Mesenchymal stem cell (in vitro differentiated cells and primary cell): ENCODE measurements at regions not wholly inside any gene's neighbourhood (a gene's known extent, or its start where the extent isn't known, plus 50 kb on each side); places are given as distances from the start of the nearest gene placed in this dataset.

ENCODE experiments used
- DNase-seq: peaks from one replicate; pipeline ENCODE4 v3.0.0-alpha.2; 2013
- H2AFZ ChIP-seq: one replicate; pipeline ENCODE4 v1.6.1; 2013; ENCODE audit warnings: low read depth, mild to moderate bottlenecking, control low read depth, inconsistent platforms, low read length, moderate library complexity
- H2AK5ac ChIP-seq: 2 replicates; pipeline ENCODE4 v1.6.1; 2013; ENCODE audit warnings: low read length, moderate library complexity, mild to moderate bottlenecking, inconsistent platforms; ENCODE audit not compliant: severe bottlenecking
- H2BK120ac ChIP-seq: one replicate; pipeline ENCODE4 v1.6.1; 2013; ENCODE audit warnings: low read depth, mild to moderate bottlenecking, inconsistent platforms, low read length, moderate library complexity
- H2BK12ac ChIP-seq, 2 experiments: one replicate each; pipeline ENCODE4 v1.6.1; 2013; ENCODE audit warnings: inconsistent platforms in 2 of 2, low read length in 2 of 2, mild to moderate bottlenecking in 2 of 2, moderate library complexity in 2 of 2, control low read depth in 1 of 2
- H2BK15ac ChIP-seq: one replicate; pipeline ENCODE4 v1.6.1; 2013; ENCODE audit warnings: mild to moderate bottlenecking, low read depth, inconsistent platforms; ENCODE audit not compliant: poor library complexity, severe bottlenecking
- H2BK5ac ChIP-seq: 2 replicates; pipeline ENCODE4 v1.6.1; 2013; ENCODE audit warnings: low read depth, mild to moderate bottlenecking, low read length, control low read depth, inconsistent platforms; ENCODE audit not compliant: poor library complexity, severe bottlenecking
- H3K14ac ChIP-seq, 2 experiments: one replicate each; pipeline ENCODE4 v1.6.1; 2013; ENCODE audit warnings: inconsistent platforms in 2 of 2, low read length in 2 of 2, control low read depth in 1 of 2, mild to moderate bottlenecking in 1 of 2, moderate library complexity in 1 of 2
- H3K18ac ChIP-seq, 2 experiments: one replicate each; pipeline ENCODE4 v1.6.1; 2013; ENCODE audit warnings: inconsistent platforms in 2 of 2, low read length in 2 of 2, control low read depth in 1 of 2, low read depth in 1 of 2, mild to moderate bottlenecking in 1 of 2
- H3K23ac ChIP-seq, 2 experiments: one replicate each; pipeline ENCODE4 v1.6.1; 2013; ENCODE audit warnings: inconsistent platforms in 2 of 2, low read length in 2 of 2, mild to moderate bottlenecking in 2 of 2, moderate library complexity in 2 of 2, control low read depth in 1 of 2
- H3K27ac ChIP-seq: 2 replicates; pipeline ENCODE4 v1.5.1; 2013; ENCODE audit warnings: mild to moderate bottlenecking, moderate library complexity, low read length, control low read depth, inconsistent platforms; ENCODE audit not compliant: poor library complexity, severe bottlenecking
- H3K27me3 ChIP-seq, 2 experiments: 2 replicates each; pipeline versions ENCODE4 v1.6.1 to v1.7.0; 2013; ENCODE audit warnings: low read length in 2 of 2, mild to moderate bottlenecking in 2 of 2, moderate library complexity in 2 of 2, control low read depth in 1 of 2, inconsistent platforms in 1 of 2; ENCODE audit not compliant: control insufficient read depth in 1 of 2, insufficient read depth in 1 of 2
- H3K36me3 ChIP-seq, 2 experiments: 2 replicates each; pipeline versions ENCODE4 v1.6.1 to v1.7.0; 2013; ENCODE audit warnings: low read length in 2 of 2, control low read depth in 1 of 2, inconsistent platforms in 1 of 2, low read depth in 1 of 2, mild to moderate bottlenecking in 1 of 2; ENCODE audit not compliant: insufficient read depth in 2 of 2, control insufficient read depth in 1 of 2
- H3K4ac ChIP-seq, 2 experiments: one replicate each; pipeline ENCODE4 v1.6.1; 2013; ENCODE audit warnings: inconsistent platforms in 2 of 2, low read length in 2 of 2, mild to moderate bottlenecking in 2 of 2, moderate library complexity in 2 of 2, control low read depth in 1 of 2, low read depth in 1 of 2
- H3K4me1 ChIP-seq: 2 replicates; pipeline ENCODE4 v1.6.1; 2013; ENCODE audit warnings: low read depth, low read length, control low read depth; ENCODE audit not compliant: control insufficient read depth, insufficient read depth
- H3K4me2 ChIP-seq: 2 replicates; pipeline ENCODE4 v1.6.1; 2013; ENCODE audit warnings: low read length, mild to moderate bottlenecking, inconsistent platforms; ENCODE audit not compliant: poor library complexity, severe bottlenecking
- H3K4me3 ChIP-seq, 2 experiments: 2 replicates each; pipeline versions ENCODE4 v1.5.1 to v1.7.0; 2013; ENCODE audit warnings: low read length in 2 of 2, mild to moderate bottlenecking in 2 of 2, control low read depth in 1 of 2, low read depth in 1 of 2; ENCODE audit not compliant: insufficient read depth in 1 of 2
- H3K79me1 ChIP-seq: replicated peaks from 2 replicates; pipeline ENCODE4 v1.6.1; 2013; ENCODE audit warnings: mild to moderate bottlenecking, control low read depth, low read length, inconsistent platforms; ENCODE audit not compliant: poor library complexity, severe bottlenecking
- H3K9ac ChIP-seq: 2 replicates; pipeline ENCODE4 v1.7.0; 2013; ENCODE audit warnings: mild to moderate bottlenecking, low read length, moderate library complexity
- H3K9me3 ChIP-seq: 2 replicates; pipeline ENCODE4 v1.7.0; 2013; ENCODE audit warnings: mild to moderate bottlenecking, low read length; ENCODE audit not compliant: control insufficient read depth
- H4K8ac ChIP-seq: one replicate; pipeline ENCODE4 v1.6.1; 2013; ENCODE audit warnings: inconsistent platforms, mild to moderate bottlenecking, low read length, moderate library complexity
- H4K91ac ChIP-seq: one replicate; pipeline ENCODE4 v1.6.1; 2013; ENCODE audit warnings: mild to moderate bottlenecking, low read length, inconsistent platforms
- WGBS: methylation state at CpG from one replicate; pipeline ENCODE4 v1.1.7; 2013; ENCODE audit warnings: mixed read lengths; 5-methylcytosine and 5-hydroxymethylcytosine counted together

DNA sequence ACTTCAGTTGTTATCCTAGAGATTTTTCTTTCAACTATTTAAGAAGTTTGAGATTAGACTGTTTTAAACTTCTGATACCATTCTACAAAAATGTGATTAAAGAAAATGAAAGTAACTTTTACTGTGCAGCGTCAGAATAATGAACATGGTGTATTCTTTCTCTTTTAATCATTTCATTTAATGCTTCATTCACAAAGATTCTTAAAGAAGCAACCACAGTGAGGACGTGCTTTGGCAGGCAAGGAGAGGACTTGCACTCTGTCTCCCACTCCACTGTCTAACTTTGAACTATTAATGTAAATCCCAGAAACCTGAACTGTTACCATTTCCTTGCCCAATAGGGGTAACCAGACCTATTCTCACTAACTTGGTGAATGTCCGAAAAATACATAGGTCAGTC, 137.0 kb downstream of the KCNRG start:
- H3K27ac ChIP-seq: no peak overlapping the region
- H2AFZ ChIP-seq: no peak overlapping the region
- no peak overlapping the region for H2AK5ac ChIP-seq
- H2BK120ac ChIP-seq: no peak overlapping the region
- no peak overlapping the region for H2BK15ac ChIP-seq
- DNase-seq: no peak
- H2BK12ac ChIP-seq: no peak overlapping the region
- no peak overlapping the region for H3K4ac ChIP-seq
- H3K4me3 ChIP-seq: peak overlapping the region in 1 of 2 experiments; percentile 71
- 91% methylated on average over 3 of the region's 3 CpGs for WGBS
- H3K27me3 ChIP-seq: no peaks in the 10 kb centered on the region
- no peak overlapping the region for H3K23ac ChIP-seq
- no peaks in the 10 kb centered on the region for H3K9me3 ChIP-seq
- H3K4me2 ChIP-seq: no peak overlapping the region
- H2BK5ac ChIP-seq: no peak overlapping the region
- no peaks in the 10 kb centered on the region for H3K36me3 ChIP-seq
- peaks cover 2% of the 10 kb centered on the region for H3K4me1 ChIP-seq
- no peak overlapping the region for H4K91ac ChIP-seq
- H3K9ac ChIP-seq: peak overlapping the region; percentile 84
- H3K14ac ChIP-seq: no peak overlapping the region
- H3K79me1 ChIP-seq: no peaks in the 10 kb centered on the region
- no peak overlapping the region for H3K18ac ChIP-seq
- no peak overlapping the region for H4K8ac ChIP-seq

DNA sequence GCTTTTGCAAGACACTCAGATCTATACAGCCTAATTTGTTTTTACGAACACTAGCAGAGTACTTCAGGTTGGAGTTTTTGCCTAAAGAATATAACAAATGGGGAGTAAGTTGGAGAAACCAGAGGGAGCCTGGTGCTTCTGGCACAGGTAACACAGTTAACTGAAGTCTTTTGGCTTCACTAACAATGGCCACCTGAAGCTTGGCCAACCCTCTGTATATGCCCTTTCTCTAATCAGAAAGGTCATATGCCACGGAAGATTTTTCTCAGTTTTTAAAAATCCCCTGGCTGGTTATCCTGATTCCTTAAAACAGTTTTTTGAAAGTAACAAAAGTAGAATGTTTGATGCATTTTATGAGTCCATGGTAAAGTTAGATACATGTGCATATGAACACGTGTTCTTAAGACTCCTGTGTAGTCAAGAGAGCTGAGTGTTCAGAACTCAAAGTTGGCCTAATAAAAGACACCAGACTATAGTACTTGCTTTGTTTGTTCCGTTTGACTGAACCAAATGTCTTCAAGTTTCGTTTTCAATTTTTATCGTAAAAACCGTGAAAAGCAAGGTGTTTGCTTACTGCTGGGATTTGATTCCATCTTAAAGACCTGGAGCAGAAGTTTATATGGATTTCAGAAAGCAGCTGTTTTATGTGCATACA, 137.5 kb downstream of the KCNRG start:
- Histone ChIP-seq H3K4me1 (peaks cover 2% of the 10 kb centered on the region), H3K27ac (no peak overlapping the region), H3K9ac (peak overlapping the region; percentile 84), H2AFZ (no peak overlapping the region), H2BK120ac (no peak overlapping the region), H2AK5ac (no peak overlapping the region), H3K4me3 (peak overlapping the region in 1 of 2 experiments; percentile 71), H3K14ac (no peak overlapping the region), H3K4ac (no peak overlapping the region), H4K91ac (no peak overlapping the region), H2BK12ac (no peak overlapping the region), H3K9me3 (no peaks in the 10 kb centered on the region), H3K36me3 (no peaks in the 10 kb centered on the region), H3K18ac (no peak overlapping the region), H2BK15ac (no peak overlapping the region), H3K79me1 (no peaks in the 10 kb centered on the region), H3K4me2 (no peak overlapping the region), H3K23ac (no peak overlapping the region), H3K27me3 (no peaks in the 10 kb centered on the region), H2BK5ac (no peak overlapping the region), H4K8ac (no peak overlapping the region)
- WGBS: 96% methylated on average over 7 of the region's 7 CpGs
- DNase-seq: no peak

DNA sequence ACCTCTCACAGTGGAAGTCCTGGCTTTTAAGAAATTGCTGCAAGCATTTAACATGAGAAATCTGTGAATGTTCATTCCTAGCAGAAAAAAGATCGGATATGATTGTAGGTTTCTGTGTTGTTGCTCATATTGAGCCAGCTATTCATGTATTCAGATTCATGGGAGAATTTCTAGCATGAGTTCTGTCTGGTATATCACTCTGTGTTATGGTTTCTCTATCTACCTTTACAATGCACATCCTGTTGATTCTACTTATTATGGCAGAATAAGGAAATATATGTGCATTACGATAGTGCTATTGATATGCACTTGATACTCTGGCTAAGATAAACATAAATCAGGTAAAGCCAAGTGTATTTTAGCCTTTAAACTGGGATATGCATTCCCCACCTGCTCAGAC, 138.2 kb downstream of the KCNRG start:
- WGBS: 95% methylated on average over 2 of the region's 2 CpGs
- DNase-seq: no peak
- Histone ChIP-seq H3K27me3 (no peaks in the 10 kb centered on the region), H2AK5ac (no peak overlapping the region), H4K8ac (no peak overlapping the region), H3K4me1 (peaks cover 2% of the 10 kb centered on the region), H2BK120ac (no peak overlapping the region), H3K4ac (no peak overlapping the region), H2BK5ac (no peak overlapping the region), H3K4me3 (no peak overlapping the region), H2BK15ac (no peak overlapping the region), H2AFZ (no peak overlapping the region), H3K9me3 (no peaks in the 10 kb centered on the region), H3K79me1 (no peaks in the 10 kb centered on the region), H3K9ac (peak overlapping the region; percentile 84), H3K18ac (no peak overlapping the region), H4K91ac (no peak overlapping the region), H3K4me2 (no peak overlapping the region), H3K27ac (no peak overlapping the region), H3K23ac (no peak overlapping the region), H3K14ac (no peak overlapping the region), H3K36me3 (no peaks in the 10 kb centered on the region), H2BK12ac (no peak overlapping the region)

- no peak overlapping the region for H3K23ac ChIP-seq
- no peak overlapping the region for H2BK120ac ChIP-seq
- H4K91ac ChIP-seq: no peak overlapping the region
- H3K4me1 ChIP-seq: peaks cover 2% of the 10 kb centered on the region
- no peak overlapping the region for H3K4ac ChIP-seq
- H3K4me3 ChIP-seq: no peak overlapping the region
- no peak overlapping the region for H2BK12ac ChIP-seq
- H3K18ac ChIP-seq: no peak overlapping the region
- no peaks in the 10 kb centered on the region for H3K9me3 ChIP-seq
- no peak for DNase-seq
- no peaks in the 10 kb centered on the region for H3K79me1 ChIP-seq
- no peak overlapping the region for H4K8ac ChIP-seq
- no peak overlapping the region for H3K9ac ChIP-seq
- H2BK5ac ChIP-seq: no peak overlapping the region
- 95% methylated on average over 4 of the region's 5 CpGs for WGBS
- H3K14ac ChIP-seq: no peak overlapping the region
- H2BK15ac ChIP-seq: no peak overlapping the region
- no peak overlapping the region for H2AFZ ChIP-seq
- H3K4me2 ChIP-seq: no peak overlapping the region
- no peak overlapping the region for H3K27ac ChIP-seq
- H3K27me3 ChIP-seq: no peaks in the 10 kb centered on the region
- no peaks in the 10 kb centered on the region for H3K36me3 ChIP-seq
- H2AK5ac ChIP-seq: no peak overlapping the region
These were observed 138.6 kb downstream of the KCNRG start for GRCh38 chr13:50153876-50154275.
